Esophagus (tissue), 2 donors: ENCODE measurements at regions not wholly inside any gene's neighbourhood (a gene's known extent, or its start where the extent isn't known, plus 50 kb on each side); places are given as distances from the start of the nearest gene placed in this dataset.
"Not testable (repeated sequence)": the region's sequence is repeated elsewhere in the genome, so short reads cannot be mapped to it uniquely, and the experiment has no call there.

Source experiments
- H3K27ac ChIP-seq, 2 donors: one replicate each; pipeline ENCODE4 v1.5.1; 2013; ENCODE audit warnings: low read depth in 2 of 2, mild to moderate bottlenecking in 2 of 2, inconsistent platforms in 1 of 2, low read length in 1 of 2, moderate library complexity in 1 of 2
- H3K27me3 ChIP-seq, 2 donors: one replicate each; pipeline ENCODE4 v1.6.1; 2013; ENCODE audit warnings: low read length in 2 of 2, control low read depth in 1 of 2, mild to moderate bottlenecking in 1 of 2; ENCODE audit not compliant: insufficient read depth in 2 of 2, control insufficient read depth in 1 of 2
- H3K36me3 ChIP-seq, 2 donors: one replicate each; pipeline ENCODE4 v1.6.1; 2013; ENCODE audit warnings: low read length in 1 of 2; ENCODE audit not compliant: control insufficient read depth in 2 of 2, insufficient read depth in 2 of 2
- H3K4me1 ChIP-seq, 2 donors: one replicate each; pipeline ENCODE4 v1.6.1; 2013; ENCODE audit warnings: low read length in 1 of 2; ENCODE audit not compliant: control insufficient read depth in 2 of 2, insufficient read depth in 2 of 2
- H3K4me3 ChIP-seq, 2 donors: one replicate each; pipeline ENCODE4 v1.5.1; 2013; ENCODE audit warnings: low read length in 2 of 2, mild to moderate bottlenecking in 2 of 2, low read depth in 1 of 2, moderate library complexity in 1 of 2
- H3K9me3 ChIP-seq, 2 donors: one replicate each; pipeline ENCODE4 v1.6.1; 2013; ENCODE audit warnings: mild to moderate bottlenecking in 2 of 2, low read depth in 1 of 2, low read length in 1 of 2, moderate library complexity in 1 of 2; ENCODE audit not compliant: control insufficient read depth in 2 of 2, insufficient read depth in 1 of 2
- WGBS, 2 donors: extraction: QIAGEN DNeasy Blood & Tissue Kit; methylation state at CpG; one replicate each; pipeline ENCODE4 v1.1.7; 2013; 5-methylcytosine and 5-hydroxymethylcytosine counted together
- donor health status: healthy with polysubstance abuse.
- donor health status: Bipolar disorder and iron deficiency.

DNA sequence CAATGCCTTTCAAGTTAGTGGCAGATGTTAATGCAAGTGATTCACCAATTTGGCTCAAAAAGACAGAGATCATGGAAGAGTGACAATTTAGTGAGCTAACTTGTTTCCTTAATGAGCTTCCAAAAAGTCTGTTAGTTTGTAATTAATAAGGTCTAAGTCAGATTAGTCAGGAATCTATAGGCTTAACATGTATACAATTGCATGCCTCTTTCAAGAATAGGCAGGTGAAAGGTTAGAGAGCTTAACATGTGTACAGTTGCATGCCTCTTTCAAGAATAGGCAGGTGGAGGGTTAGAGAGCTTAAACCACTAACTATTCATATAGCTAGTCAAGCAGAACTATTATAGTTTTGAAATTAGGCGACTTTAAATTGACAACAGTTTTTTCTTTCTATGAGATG is 663.8 kb downstream of the C12orf50 start:
- Histone ChIP-seq H3K4me3 (no peak overlapping the region), H3K27ac (no peak overlapping the region), H3K36me3 (no peaks in the 10 kb centered on the region), H3K9me3 (peaks cover 0 to 6% of the 10 kb centered on the region in 2 donors), H3K27me3 (no peaks in the 10 kb centered on the region), H3K4me1 (no peaks in the 10 kb centered on the region)
- 55 to 70% methylated on average over 1 of the region's 1 CpG for WGBS, 2 donors

DNA sequence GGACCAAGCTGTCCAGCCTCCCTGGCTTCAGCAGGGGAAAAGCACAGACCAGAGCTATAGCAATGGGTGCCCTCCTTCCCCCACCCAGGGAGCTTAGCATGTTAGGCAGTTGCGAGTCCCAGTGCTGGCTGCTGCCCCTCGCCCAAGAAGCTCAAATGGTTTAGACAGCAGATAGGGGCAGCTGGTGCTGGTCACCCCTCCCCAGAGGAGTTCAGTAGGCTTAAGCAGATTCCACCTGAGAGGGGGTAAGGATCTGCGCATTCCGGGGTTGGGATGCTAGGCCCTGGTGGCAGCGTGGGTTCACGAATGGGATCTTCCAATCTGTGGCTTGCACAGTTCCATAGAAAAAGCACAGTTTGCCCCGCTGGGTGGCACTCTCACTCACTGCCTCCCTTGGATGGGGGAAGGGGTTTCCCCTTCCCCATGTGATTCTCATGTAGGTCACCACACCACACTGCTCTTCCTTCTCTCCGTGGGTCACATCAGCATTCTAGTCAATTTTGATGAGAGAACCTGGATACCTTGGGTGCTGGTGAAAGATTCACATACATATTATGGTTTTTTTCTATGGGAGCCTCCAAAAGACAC is 665.6 kb downstream of the C12orf50 start:
- H3K27me3 ChIP-seq = no peaks in the 10 kb centered on the region
- no peaks in the 10 kb centered on the region for H3K36me3 ChIP-seq
- no peak overlapping the region for H3K27ac ChIP-seq
- no peaks in the 10 kb centered on the region for H3K4me1 ChIP-seq
- peaks cover 0 to 6% of the 10 kb centered on the region in 2 donors for H3K9me3 ChIP-seq
- no peak overlapping the region for H3K4me3 ChIP-seq
- 94% methylated on average over 8 of the region's 8 CpGs for WGBS, 2 donors

- Histone ChIP-seq H3K27ac (no peak overlapping the region), H3K36me3 (no peaks in the 10 kb centered on the region), H3K9me3 (no peaks in the 10 kb centered on the region), H3K4me1 (no peaks in the 10 kb centered on the region), H3K27me3 (no peaks in the 10 kb centered on the region), H3K4me3 (no peak overlapping the region)
- 88 to 91% methylated on average over 3 of the region's 3 CpGs for WGBS, 2 donors
Observed at GRCh38 chr12:87349681-87350080, 679.5 kb downstream of the C12orf50 start.

DNA sequence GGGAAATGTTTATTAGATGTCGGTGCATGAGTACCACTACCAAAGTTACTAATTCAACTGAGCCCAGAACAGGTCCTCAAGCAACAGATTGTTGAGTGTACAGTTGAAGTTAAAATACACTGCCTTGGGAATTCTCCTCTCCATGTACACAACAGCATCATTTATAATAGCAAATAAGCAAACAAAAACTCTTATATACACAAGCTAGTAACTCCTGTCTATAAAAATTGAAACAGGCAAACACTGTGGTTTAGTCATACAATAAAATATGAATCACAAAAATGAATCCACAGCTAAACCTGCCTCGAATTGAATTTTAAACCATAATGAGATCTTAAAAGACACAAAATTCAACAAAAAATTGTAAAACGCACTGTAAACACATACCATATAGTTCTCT is 681.1 kb downstream of the C12orf50 start:
- no peak overlapping the region for H3K27ac ChIP-seq
- H3K36me3 ChIP-seq = no peaks in the 10 kb centered on the region
- H3K27me3 ChIP-seq = no peaks in the 10 kb centered on the region
- no peaks in the 10 kb centered on the region for H3K9me3 ChIP-seq
- no peaks in the 10 kb centered on the region for H3K4me1 ChIP-seq
- 75 to 76% methylated on average over 3 of the region's 3 CpGs for WGBS, 2 donors
- H3K4me3 ChIP-seq = no peak overlapping the region

DNA sequence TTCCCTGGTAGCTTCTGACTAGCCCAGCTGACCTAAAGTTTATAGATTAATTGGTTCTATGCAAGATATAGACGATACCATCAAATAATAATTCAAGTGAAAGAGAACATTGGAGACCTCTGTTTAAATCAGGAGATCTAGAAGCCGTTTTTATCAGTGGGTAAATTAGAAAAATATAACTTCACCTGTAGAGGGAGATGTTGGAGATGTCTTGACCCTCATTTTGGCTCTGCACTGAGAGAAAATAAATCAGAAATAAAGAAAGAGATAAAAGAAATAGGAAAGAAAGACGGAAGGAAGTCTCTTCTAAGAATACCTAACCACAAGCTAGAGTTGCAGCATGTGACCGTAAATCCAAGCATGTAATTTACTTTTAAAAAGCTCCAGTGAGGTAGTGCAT is 684.5 kb downstream of the C12orf50 start:
- H3K4me1 ChIP-seq = no peaks in the 10 kb centered on the region
- no peaks in the 10 kb centered on the region for H3K27me3 ChIP-seq
- H3K27ac ChIP-seq = no peak overlapping the region
- no peak overlapping the region for H3K4me3 ChIP-seq
- no peaks in the 10 kb centered on the region for H3K36me3 ChIP-seq
- H3K9me3 ChIP-seq = no peaks in the 10 kb centered on the region
- 69 to 75% methylated on average over 4 of the region's 4 CpGs for WGBS, 2 donors

GRCh38 chr12:87338681-87339080 is 690.5 kb downstream of the C12orf50 start:
- Histone ChIP-seq H3K4me3 (no peak overlapping the region), H3K27me3 (no peaks in the 10 kb centered on the region), H3K4me1 (no peaks in the 10 kb centered on the region), H3K27ac (no peak overlapping the region), H3K36me3 (no peaks in the 10 kb centered on the region), H3K9me3 (no peaks in the 10 kb centered on the region)
- WGBS, 2 donors = 73 to 77% methylated on average over 2 of the region's 2 CpGs

DNA sequence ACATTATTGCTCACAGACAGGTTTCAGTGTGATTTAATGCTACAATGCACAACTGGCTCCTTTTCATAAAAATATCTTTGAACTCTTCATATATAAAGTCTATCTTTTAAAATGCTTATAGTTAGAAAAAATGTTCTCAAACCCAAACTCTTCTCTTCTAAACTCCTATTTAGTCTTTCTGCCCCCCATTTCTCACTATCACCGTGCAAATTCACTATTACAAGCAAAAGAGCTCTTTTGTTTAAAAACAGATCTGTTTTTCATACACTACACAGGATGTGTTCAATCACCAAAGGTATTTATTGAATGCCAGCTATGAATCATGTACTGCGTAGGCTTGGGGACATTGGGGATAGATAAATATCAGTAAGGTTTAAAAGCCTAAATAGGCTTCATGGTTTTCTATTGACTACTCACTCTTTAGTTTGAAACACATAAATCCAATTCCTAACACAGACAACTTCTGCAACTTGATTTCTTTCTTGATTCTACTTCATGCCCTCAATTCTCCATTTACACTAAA is 692.3 kb downstream of the C12orf50 start:
- Histone ChIP-seq H3K27ac (no peak overlapping the region), H3K27me3 (no peaks in the 10 kb centered on the region), H3K4me1 (no peaks in the 10 kb centered on the region), H3K9me3 (no peaks in the 10 kb centered on the region), H3K4me3 (no peak overlapping the region), H3K36me3 (no peaks in the 10 kb centered on the region)
- 57% methylated on average over 2 of the region's 2 CpGs for WGBS, 2 donors

GRCh38 chr12:87332987-87333726 is 696.0 kb downstream of the C12orf50 start:
- WGBS, 2 donors = 40 to 49% methylated on average over 5 of the region's 5 CpGs

GRCh38 chr12:87330071-87330555 is 699.1 kb downstream of the C12orf50 start:
- H3K4me3 ChIP-seq, H3K9me3 ChIP-seq, H3K27ac ChIP-seq, H3K4me1 ChIP-seq, H3K36me3 ChIP-seq, H3K27me3 ChIP-seq: not testable (repeated sequence)
- 95 to 96% methylated on average over 25 to 30 of the region's 30 CpGs for WGBS, 2 donors

More at GRCh38 chr12:87332987-87333726, 696.0 kb downstream of the C12orf50 start:
- Histone ChIP-seq H3K4me1 (no peaks in the 10 kb centered on the region), H3K36me3 (no peaks in the 10 kb centered on the region), H3K27ac (no peak overlapping the region), H3K27me3 (no peaks in the 10 kb centered on the region), H3K4me3 (no peak overlapping the region), H3K9me3 (no peaks in the 10 kb centered on the region)
